HepG2 (cell line): ENCODE measurements at regions not wholly inside any gene's neighbourhood (a gene's known extent, or its start where the extent isn't known, plus 50 kb on each side); places are given as distances from the start of the nearest gene placed in this dataset.
A peak's percentile ranks its signal among the peaks of the same experiment; 100 is the strongest.

Experiments used
- ATF2 ChIP-seq: sonication (generic); formaldehyde crosslinking; IDR thresholded peaks from 2 replicates; pipeline ENCODE4 v1.4.0; 2020; ENCODE audit warnings: missing genetic modification reagents
- BCLAF1 ChIP-seq: fragments of 450-650 bp; IDR thresholded peaks from 2 replicates; pipeline ENCODE4 v1.6.1; 2017; ENCODE audit warnings: mild to moderate bottlenecking
- DZIP1 ChIP-seq: sonication (generic); formaldehyde crosslinking; IDR thresholded peaks from 2 replicates; pipeline ENCODE4 v1.5.0; 2020; ENCODE audit warnings: mild to moderate bottlenecking, missing genetic modification reagents
- E2F1 ChIP-seq: sonication (generic); formaldehyde crosslinking; IDR thresholded peaks from 2 replicates; pipeline ENCODE4 v1.5.0; 2020; ENCODE audit warnings: missing genetic modification reagents
- HOXA3 ChIP-seq: sonication (generic); formaldehyde crosslinking; IDR thresholded peaks from 2 replicates; pipeline ENCODE4 v1.5.0; 2020; ENCODE audit warnings: missing genetic modification reagents
- NFE2L2 ChIP-seq: fragments of 150-350 bp; IDR thresholded peaks from 2 replicates; pipeline ENCODE4 v1.6.1; 2014; ENCODE audit warnings: low read length
- RBM22 ChIP-seq: fragments of 200-400 bp; formaldehyde crosslinking; optimal IDR thresholded peaks from 2 replicates; pipeline ENCODE3; 2017; ENCODE audit warnings: mild to moderate bottlenecking, low read length, moderate library complexity
- SRSF1 ChIP-seq: fragments of 200-400 bp; formaldehyde crosslinking; optimal IDR thresholded peaks from 2 replicates; pipeline ENCODE3; 2017; ENCODE audit warnings: mild to moderate bottlenecking, low read depth, low read length, moderate library complexity
- THAP11 ChIP-seq: IDR thresholded peaks from 2 replicates; pipeline ENCODE4 v1.6.1; 2016; ENCODE audit warnings: missing biosample characterization, missing genetic modification reagents
- U2AF2 ChIP-seq: fragments of 200-400 bp; formaldehyde crosslinking; IDR thresholded peaks from 2 replicates; pipeline ENCODE4 v1.6.1; 2017; ENCODE audit warnings: low read depth, mild to moderate bottlenecking, low read length
- YEATS4 ChIP-seq: sonication (generic); formaldehyde crosslinking; IDR thresholded peaks from 2 replicates; pipeline ENCODE4 v1.4.0; 2020; ENCODE audit warnings: missing genetic modification reagents, borderline replicate concordance
- ZBTB39 ChIP-seq: sonication (generic); formaldehyde crosslinking; IDR thresholded peaks from 2 replicates; pipeline ENCODE4 v1.5.0; 2020; ENCODE audit warnings: missing genetic modification reagents
- ZBTB49 ChIP-seq: sonication (generic); formaldehyde crosslinking; IDR thresholded peaks from 2 replicates; pipeline ENCODE4 v1.4.0; 2020; ENCODE audit warnings: missing genetic modification reagents, borderline replicate concordance
- ZNF430 ChIP-seq: sonication (generic); formaldehyde crosslinking; IDR thresholded peaks from 2 replicates; pipeline ENCODE4 v1.9.0; 2021; ENCODE audit warnings: mild to moderate bottlenecking, missing genetic modification reagents
- ZNF891 ChIP-seq: sonication (generic); formaldehyde crosslinking; IDR thresholded peaks from 2 replicates; pipeline ENCODE4 v1.5.0; 2020; ENCODE audit warnings: mild to moderate bottlenecking, missing genetic modification reagents

GRCh38 chr15:38072348-38073177 lies 138.1 kb downstream of the TMCO5A start (continued):
- TF ChIP-seq ZBTB39 (CRISPR knock-in tag) (no peak), ZNF891 (CRISPR knock-in tag) (peak; percentile 36), ZBTB49 (CRISPR knock-in tag) (no peak; the same call in 1 of the 2 replicates), DZIP1 (CRISPR knock-in tag) (0 out of 2 replicates have a peak, but pooled peaks have one; percentile 16), NFE2L2 (no peak), YEATS4 (peak; percentile 78), THAP11 (CRISPR knock-in tag) (no peak; the same call in 1 of the 2 replicates), RBM22 (no peak), U2AF2 (no peak), HOXA3 (0 out of 2 replicates have a peak, but pooled peaks have one; percentile 48), ZNF430 (CRISPR knock-in tag) (no peak), ATF2 (CRISPR knock-in tag) (0 out of 2 replicates have a peak, but pooled peaks have one; percentile 46), BCLAF1 (no peak), E2F1 (CRISPR knock-in tag) (peak; percentile 34; the same call in 1 of the 2 replicates), SRSF1 (peak; percentile 19)
